ENCODE measurements at regions not wholly inside any gene's neighbourhood (a gene's known extent, or its start where the extent isn't known, plus 50 kb on each side); places are given as distances from the start of the nearest gene placed in this dataset.
"Not testable (repeated sequence)": the region's sequence is repeated elsewhere in the genome, so short reads cannot be mapped to it uniquely, and the experiment has no call there.

- DNase-seq = no peak
These were observed 92.3 kb upstream of the CD44 start for GRCh38 chr11:35046681-35047080.

GRCh38 chr11:35047179-35047578 is 91.8 kb upstream of the CD44 start:
- peak; percentile 65 for DNase-seq

GRCh38 chr11:35047769-35048168 is 91.2 kb upstream of the CD44 start:
- DNase-seq = no peak

GRCh38 chr11:35048346-35048745 is 90.6 kb upstream of the CD44 start:
- not testable (repeated sequence) for DNase-seq

GRCh38 chr11:35049859-35050531 is 89.0 kb upstream of the CD44 start:
- no peak for DNase-seq

GRCh38 chr11:35050541-35050995 is 88.4 kb upstream of the CD44 start:
- DNase-seq = peak; percentile 55

GRCh38 chr11:35056391-35057093 is 82.4 kb upstream of the CD44 start:
- no peak for DNase-seq

- DNase-seq = peak; percentile 14
These were observed 80.9 kb upstream of the CD44 start for GRCh38 chr11:35057926-35058668.

- DNase-seq = peak; percentile 54
These were observed 80.1 kb upstream of the CD44 start for GRCh38 chr11:35058669-35059434.

GRCh38 chr11:35061516-35062440 is 77.2 kb upstream of the CD44 start:
- DNase-seq = no peak

GRCh38 chr11:35063488-35063931 is 75.5 kb upstream of the CD44 start:
- no peak for DNase-seq

- DNase-seq = no peak
These were observed 74.7 kb upstream of the CD44 start for GRCh38 chr11:35064114-35064800.

GRCh38 chr11:35065566-35065965 is 73.4 kb upstream of the CD44 start:
- DNase-seq = no peak

- peak; percentile 0 for DNase-seq
These were observed 72.9 kb upstream of the CD44 start for GRCh38 chr11:35066030-35066429.

- DNase-seq = no peak
These were observed 72.1 kb upstream of the CD44 start for GRCh38 chr11:35066783-35067423.

GRCh38 chr11:35071722-35072121 is 67.2 kb upstream of the CD44 start:
- DNase-seq = no peak

- no peak for DNase-seq
These were observed 65.1 kb upstream of the CD44 start for GRCh38 chr11:35073691-35074419.

GRCh38 chr11:35076201-35077100 is 62.5 kb upstream of the CD44 start:
- no peak for DNase-seq

All from GF-D8 (cell line).